MM.1S (cell line): ENCODE measurements at regions not wholly inside any gene's neighbourhood (a gene's known extent, or its start where the extent isn't known, plus 50 kb on each side); places are given as distances from the start of the nearest gene placed in this dataset.

Experiments
- CTCF ChIP-seq: fragments of 300-600 bp; sonication (generic); IDR thresholded peaks from 2 replicates; pipeline ENCODE4 v1.5.1; 2016; ENCODE audit warnings: antibody characterized with exemption, low read length, mixed read lengths
- EZH2 ChIP-seq: fragments of 300-600 bp; sonication (generic); optimal IDR thresholded peaks from 2 replicates; pipeline ENCODE3; 2017; ENCODE audit warnings: low read depth, mild to moderate bottlenecking, antibody characterized with exemption, low read length, mixed read lengths

DNA sequence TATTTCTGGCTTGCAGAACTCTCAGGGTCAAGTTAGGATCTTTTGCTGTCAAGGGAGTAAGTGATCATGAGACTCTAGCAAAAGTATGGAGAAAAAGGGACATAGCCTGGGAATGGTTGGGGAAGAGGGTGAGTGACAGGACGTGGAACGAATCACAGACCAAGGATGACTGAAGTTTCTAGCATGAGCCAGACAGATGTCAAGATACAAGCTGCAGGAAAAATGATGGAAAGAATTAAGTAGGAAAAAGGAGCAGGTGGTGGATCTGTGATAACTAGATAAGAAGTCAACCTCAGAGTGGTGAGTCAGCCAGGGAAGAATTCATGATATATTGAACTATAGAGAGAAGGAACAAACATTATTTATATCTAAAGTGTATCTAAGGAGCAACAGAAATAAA is 159.8 kb upstream of the SYNDIG1 start:
- TF ChIP-seq CTCF (no peak), EZH2 (no peak)
